ENCODE measurements at regions not wholly inside any gene's neighbourhood (a gene's known extent, or its start where the extent isn't known, plus 50 kb on each side); places are given as distances from the start of the nearest gene placed in this dataset.

GRCh38 chr9:96082516-96083232 lies 207.2 kb downstream of the ERCC6L2 start:
- Histone ChIP-seq H3K79me2 (ENCODE audit: insufficient read depth, low read depth) (no peaks in the 10 kb centered on the region), H3K27me3 (ENCODE audit: insufficient read depth, low read depth) (no peaks in the 10 kb centered on the region), H3K4me1 (ENCODE audit: low read depth, poor library complexity, severe bottlenecking) (no peaks in the 10 kb centered on the region), H3K27ac (no peak overlapping the region), H3K4me3 (IDR thresholded peaks at IDR 0.05; ENCODE audit: insufficient read depth, low read depth, low read length) (no peak overlapping the region), H2AFZ (ENCODE audit: low read depth) (no peak overlapping the region), H3K4me2 (no peak overlapping the region), H4K20me1 (ENCODE audit: insufficient read depth) (no peaks in the 10 kb centered on the region), H3K36me3 (ENCODE audit: insufficient read depth) (no peaks in the 10 kb centered on the region), H3K9ac (no peak overlapping the region)
- TF ChIP-seq CTCF (conservative IDR thresholded peaks at IDR 0.05; ENCODE audit: low read depth, low read length): no peak

- no peak overlapping the region for H2AFZ ChIP-seq (ENCODE audit: low read depth)
- no peak overlapping the region for H3K4me3 ChIP-seq (IDR thresholded peaks at IDR 0.05; ENCODE audit: insufficient read depth, low read depth, low read length)
- H3K4me2 ChIP-seq: no peak overlapping the region
- TF ChIP-seq CTCF (conservative IDR thresholded peaks at IDR 0.05; ENCODE audit: low read depth, low read length): no peak
- H4K20me1 ChIP-seq (ENCODE audit: insufficient read depth): no peaks in the 10 kb centered on the region
- H3K27me3 ChIP-seq (ENCODE audit: insufficient read depth, low read depth): no peaks in the 10 kb centered on the region
- H3K4me1 ChIP-seq (ENCODE audit: low read depth, poor library complexity, severe bottlenecking): no peaks in the 10 kb centered on the region
- no peaks in the 10 kb centered on the region for H3K79me2 ChIP-seq (ENCODE audit: insufficient read depth, low read depth)
- no peak overlapping the region for H3K27ac ChIP-seq
- no peak overlapping the region for H3K9ac ChIP-seq
- H3K36me3 ChIP-seq (ENCODE audit: insufficient read depth): no peaks in the 10 kb centered on the region
Measured at GRCh38 chr9:96080364-96080763, 204.9 kb downstream of the ERCC6L2 start.

GRCh38 chr9:96079779-96080178 lies 204.3 kb downstream of the ERCC6L2 start:
- H3K27me3 ChIP-seq (ENCODE audit: insufficient read depth, low read depth): no peaks in the 10 kb centered on the region
- no peak overlapping the region for H3K4me3 ChIP-seq (IDR thresholded peaks at IDR 0.05; ENCODE audit: insufficient read depth, low read depth, low read length)
- no peak overlapping the region for H2AFZ ChIP-seq (ENCODE audit: low read depth)
- H3K4me2 ChIP-seq: no peak overlapping the region
- no peaks in the 10 kb centered on the region for H3K36me3 ChIP-seq (ENCODE audit: insufficient read depth)
- TF ChIP-seq CTCF (conservative IDR thresholded peaks at IDR 0.05; ENCODE audit: low read depth, low read length): no peak
- no peak overlapping the region for H3K9ac ChIP-seq
- no peak overlapping the region for H3K27ac ChIP-seq
- no peaks in the 10 kb centered on the region for H4K20me1 ChIP-seq (ENCODE audit: insufficient read depth)
- H3K4me1 ChIP-seq (ENCODE audit: low read depth, poor library complexity, severe bottlenecking): no peaks in the 10 kb centered on the region
- H3K79me2 ChIP-seq (ENCODE audit: insufficient read depth, low read depth): no peaks in the 10 kb centered on the region

- no peaks in the 10 kb centered on the region for H3K27me3 ChIP-seq (ENCODE audit: insufficient read depth, low read depth)
- H3K27ac ChIP-seq: no peak overlapping the region
- no peak overlapping the region for H3K9ac ChIP-seq
Measured at GRCh38 chr9:96078897-96079490, 203.5 kb downstream of the ERCC6L2 start.

More at GRCh38 chr9:96078897-96079490, 203.5 kb downstream of the ERCC6L2 start:
- H3K79me2 ChIP-seq (ENCODE audit: insufficient read depth, low read depth): no peaks in the 10 kb centered on the region
- no peaks in the 10 kb centered on the region for H4K20me1 ChIP-seq (ENCODE audit: insufficient read depth)
- TF ChIP-seq CTCF (conservative IDR thresholded peaks at IDR 0.05; ENCODE audit: low read depth, low read length): no peak
- no peak overlapping the region for H3K4me3 ChIP-seq (IDR thresholded peaks at IDR 0.05; ENCODE audit: insufficient read depth, low read depth, low read length)
- H3K4me2 ChIP-seq: no peak overlapping the region
- H3K36me3 ChIP-seq (ENCODE audit: insufficient read depth): no peaks in the 10 kb centered on the region
- H2AFZ ChIP-seq (ENCODE audit: low read depth): no peak overlapping the region
- no peaks in the 10 kb centered on the region for H3K4me1 ChIP-seq (ENCODE audit: low read depth, poor library complexity, severe bottlenecking)

Measured in KMS-11 (cell line).